ENCODE measurements at regions not wholly inside any gene's neighbourhood (a gene's known extent, or its start where the extent isn't known, plus 50 kb on each side); places are given as distances from the start of the nearest gene placed in this dataset.

GRCh38 chr11:128209138-128209435, 378.3 kb downstream of the ETS1 start:
- TF ChIP-seq CTCF (IDR thresholded peaks at IDR 0.05) (no peak), EP300 (IDR thresholded peaks at IDR 0.05) (no peak)
